HEK293 (cell line): ENCODE measurements at regions not wholly inside any gene's neighbourhood (a gene's known extent, or its start where the extent isn't known, plus 50 kb on each side); places are given as distances from the start of the nearest gene placed in this dataset.

Experiments
- CTCF ChIA-PET: fragments of 350-600 bp; formaldehyde crosslinking; extraction: SDS; loops from one replicate; lab custom pipeline; 2021; ENCODE audit warnings: antibody characterized with exemption; lab: Yijun Ruan, JAX
- POLR2A ChIA-PET: fragments of 300-600 bp; formaldehyde crosslinking; extraction: SDS; loops from one replicate; lab custom pipeline; 2020; ENCODE audit warnings: antibody characterized with exemption, inconsistent platforms; lab: Yijun Ruan, JAX
- H3K27ac ChIP-seq: fragments of 200-500 bp; sonication (Bioruptor generic); 2 replicates; pipeline ENCODE4 v1.5.1; 2014; ENCODE audit warnings: low read depth, low read length, control low read depth, inconsistent platforms; ENCODE audit errors: extremely low read depth
- H3K36me3 ChIP-seq, 2 experiments: fragments of 200-500 bp in 1 of 2; sonication (Bioruptor generic) in 1 of 2; 1 replicate in 1 of 2; 2 replicates in 1 of 2; pipeline ENCODE4 v1.5.1; 2014 to 2017; ENCODE audit warnings: inconsistent platforms in 2 of 2, low read length in 2 of 2; ENCODE audit not compliant: control insufficient read depth in 2 of 2, insufficient read depth in 1 of 2
- H3K4me1 ChIP-seq: fragments of 200-500 bp; sonication (Bioruptor generic); 2 replicates; pipeline ENCODE4 v1.5.1; 2014; ENCODE audit warnings: mild to moderate bottlenecking, low read length, inconsistent platforms; ENCODE audit not compliant: control insufficient read depth, insufficient read depth
- H3K4me3 ChIP-seq: 2 replicates; pipeline ENCODE4 v1.5.1; 2011; ENCODE audit warnings: low read depth, mild to moderate bottlenecking, control low read depth, low read length, moderate library complexity
- H3K9me3 ChIP-seq: fragments of 200-500 bp; sonication (Bioruptor generic); 2 replicates; pipeline ENCODE4 v1.5.1; 2014; ENCODE audit warnings: low read depth, low read length, inconsistent platforms; ENCODE audit not compliant: control insufficient read depth, insufficient read depth
- BCL6B ChIP-seq: fragments of 450-650 bp; formaldehyde crosslinking; IDR thresholded peaks from 2 replicates; pipeline ENCODE4 v1.5.1; 2017; ENCODE audit warnings: missing biosample characterization, missing genetic modification characterization
- FEZF1 ChIP-seq: fragments of 450-650 bp; formaldehyde crosslinking; IDR thresholded peaks from 2 replicates; pipeline ENCODE4 v1.5.1; 2016; ENCODE audit warnings: missing biosample characterization, missing genetic modification characterization
- GLI4 ChIP-seq: fragments of 450-650 bp; formaldehyde crosslinking; IDR thresholded peaks from 2 replicates; pipeline ENCODE4 v1.5.1; 2016; ENCODE audit warnings: missing biosample characterization, missing genetic modification characterization
- GLIS1 ChIP-seq: fragments of 450-650 bp; formaldehyde crosslinking; IDR thresholded peaks from 2 replicates; pipeline ENCODE4 v1.5.1; 2016; ENCODE audit warnings: missing biosample characterization, missing genetic modification characterization
- HOXD13 ChIP-seq: sonication (generic); formaldehyde crosslinking; IDR thresholded peaks from 2 replicates; pipeline ENCODE4 v1.8.0; 2022; ENCODE audit warnings: missing genetic modification reagents, borderline replicate concordance
- PRDM1 ChIP-seq: fragments of 450-650 bp; formaldehyde crosslinking; IDR thresholded peaks from 2 replicates; pipeline ENCODE4; 2016; ENCODE audit warnings: missing biosample characterization, missing genetic modification characterization
- REPIN1 ChIP-seq: fragments of 450-650 bp; formaldehyde crosslinking; IDR thresholded peaks from 2 replicates; pipeline ENCODE4 v1.5.1; 2017; ENCODE audit warnings: missing biosample characterization, missing genetic modification characterization, low read depth
- ZNF184 ChIP-seq: fragments of 450-650 bp; IDR thresholded peaks from 2 replicates; pipeline ENCODE4 v1.5.1; 2018; ENCODE audit warnings: missing biosample characterization, mild to moderate bottlenecking, missing genetic modification characterization
- ZNF202 ChIP-seq: fragments of 450-650 bp; formaldehyde crosslinking; IDR thresholded peaks from 2 replicates; pipeline ENCODE4 v1.5.1; 2016; ENCODE audit warnings: missing biosample characterization, missing genetic modification characterization, borderline replicate concordance
- ZNF239 ChIP-seq: fragments of 450-650 bp; formaldehyde crosslinking; IDR thresholded peaks from 2 replicates; pipeline ENCODE4 v1.5.1; 2016; ENCODE audit warnings: missing biosample characterization, missing genetic modification characterization
- ZNF391 ChIP-seq: fragments of 450-650 bp; formaldehyde crosslinking; IDR thresholded peaks from 2 replicates; pipeline ENCODE4 v1.5.1; 2016; ENCODE audit warnings: low read depth, missing biosample characterization, missing genetic modification characterization, borderline replicate concordance
- ZNF433 ChIP-seq: fragments of 450-650 bp; formaldehyde crosslinking; IDR thresholded peaks from 2 replicates; pipeline ENCODE4 v1.5.1; 2016; ENCODE audit warnings: missing biosample characterization, missing genetic modification characterization, low read depth
- ZNF521 ChIP-seq: fragments of 450-650 bp; formaldehyde crosslinking; IDR thresholded peaks from 2 replicates; pipeline ENCODE4 v1.5.1; 2017; ENCODE audit warnings: missing biosample characterization, mild to moderate bottlenecking, missing genetic modification characterization
- ZNF530 ChIP-seq: fragments of 450-650 bp; formaldehyde crosslinking; IDR thresholded peaks from 2 replicates; pipeline ENCODE4 v1.5.1; 2016; ENCODE audit warnings: low read depth, missing biosample characterization, missing genetic modification characterization
- ZNF560 ChIP-seq: fragments of 450-650 bp; formaldehyde crosslinking; IDR thresholded peaks from 2 replicates; pipeline ENCODE4 v1.5.1; 2017; ENCODE audit warnings: missing biosample characterization, missing genetic modification characterization, borderline replicate concordance
- ZNF626 ChIP-seq: fragments of 450-650 bp; sonication (Bioruptor Pico); formaldehyde crosslinking; IDR thresholded peaks from 2 replicates; pipeline ENCODE4 v1.5.1; 2018; ENCODE audit warnings: missing biosample characterization, missing genetic modification characterization, inconsistent platforms
- ZNF76 ChIP-seq: fragments of 450-650 bp; formaldehyde crosslinking; IDR thresholded peaks from 2 replicates; pipeline ENCODE4; 2016; ENCODE audit warnings: low read depth, missing biosample characterization, missing genetic modification characterization, borderline replicate concordance
- ZNF777 ChIP-seq: fragments of 450-650 bp; formaldehyde crosslinking; IDR thresholded peaks from 2 replicates; pipeline ENCODE4 v1.5.1; 2017; ENCODE audit warnings: missing biosample characterization, missing genetic modification characterization, borderline replicate concordance
- ZNF837 ChIP-seq: fragments of 450-650 bp; formaldehyde crosslinking; IDR thresholded peaks from 2 replicates; pipeline ENCODE4 v1.5.1; 2016; ENCODE audit warnings: missing biosample characterization, missing genetic modification characterization
- ZNF843 ChIP-seq: fragments of 450-650 bp; formaldehyde crosslinking; IDR thresholded peaks from 2 replicates; pipeline ENCODE4 v1.5.1; 2016; ENCODE audit warnings: missing biosample characterization, missing genetic modification characterization
- ZSCAN16 ChIP-seq: fragments of 450-650 bp; formaldehyde crosslinking; IDR thresholded peaks from 2 replicates; pipeline ENCODE4 v1.5.1; 2016; ENCODE audit warnings: missing biosample characterization, missing genetic modification characterization
- ZSCAN5A ChIP-seq: fragments of 450-650 bp; formaldehyde crosslinking; IDR thresholded peaks from 2 replicates; pipeline ENCODE4 v1.5.1; 2016; ENCODE audit warnings: missing biosample characterization, missing genetic modification characterization
- TF ChIP-seq, protein P1 (sequence below): fragments of 450-650 bp; formaldehyde crosslinking; IDR thresholded peaks from 2 replicates; pipeline ENCODE4 v1.5.1; 2016; ENCODE audit warnings: missing biosample characterization, missing genetic modification characterization, borderline replicate concordance
- TF ChIP-seq, protein P2 (sequence below): fragments of 450-650 bp; formaldehyde crosslinking; IDR thresholded peaks from 2 replicates; pipeline ENCODE4 v1.5.1; 2016; ENCODE audit warnings: missing biosample characterization, missing genetic modification characterization

GRCh38 chr9:87167161-87167560 is 219.9 kb upstream of the GAS1 start:
- no peak for TF ChIP-seq ZNF777 (tag by site-specific recombination)
- no peak for TF ChIP-seq PRDM1
- TF ChIP-seq ZNF184 (tag by site-specific recombination): no peak
- TF ChIP-seq, protein P1, sequence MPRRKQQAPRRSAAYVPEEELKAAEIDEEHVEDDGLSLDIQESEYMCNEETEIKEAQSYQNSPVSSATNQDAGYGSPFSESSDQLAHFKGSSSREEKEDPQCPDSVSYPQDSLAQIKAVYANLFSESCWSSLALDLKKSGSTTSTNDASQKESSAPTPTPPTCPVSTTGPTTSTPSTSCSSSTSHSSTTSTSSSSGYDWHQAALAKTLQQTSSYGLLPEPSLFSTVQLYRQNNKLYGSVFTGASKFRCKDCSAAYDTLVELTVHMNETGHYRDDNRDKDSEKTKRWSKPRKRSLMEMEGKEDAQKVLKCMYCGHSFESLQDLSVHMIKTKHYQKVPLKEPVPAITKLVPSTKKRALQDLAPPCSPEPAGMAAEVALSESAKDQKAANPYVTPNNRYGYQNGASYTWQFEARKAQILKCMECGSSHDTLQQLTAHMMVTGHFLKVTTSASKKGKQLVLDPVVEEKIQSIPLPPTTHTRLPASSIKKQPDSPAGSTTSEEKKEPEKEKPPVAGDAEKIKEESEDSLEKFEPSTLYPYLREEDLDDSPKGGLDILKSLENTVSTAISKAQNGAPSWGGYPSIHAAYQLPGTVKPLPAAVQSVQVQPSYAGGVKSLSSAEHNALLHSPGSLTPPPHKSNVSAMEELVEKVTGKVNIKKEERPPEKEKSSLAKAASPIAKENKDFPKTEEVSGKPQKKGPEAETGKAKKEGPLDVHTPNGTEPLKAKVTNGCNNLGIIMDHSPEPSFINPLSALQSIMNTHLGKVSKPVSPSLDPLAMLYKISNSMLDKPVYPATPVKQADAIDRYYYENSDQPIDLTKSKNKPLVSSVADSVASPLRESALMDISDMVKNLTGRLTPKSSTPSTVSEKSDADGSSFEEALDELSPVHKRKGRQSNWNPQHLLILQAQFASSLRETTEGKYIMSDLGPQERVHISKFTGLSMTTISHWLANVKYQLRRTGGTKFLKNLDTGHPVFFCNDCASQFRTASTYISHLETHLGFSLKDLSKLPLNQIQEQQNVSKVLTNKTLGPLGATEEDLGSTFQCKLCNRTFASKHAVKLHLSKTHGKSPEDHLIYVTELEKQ: no peak
- TF ChIP-seq ZNF843 (tag by site-specific recombination): no peak
- no peak for TF ChIP-seq ZNF521
- TF ChIP-seq ZNF837 (tag by site-specific recombination): no peak
- no peak for TF ChIP-seq ZNF626 (tag by site-specific recombination)
- no peak for TF ChIP-seq ZNF560 (tag by site-specific recombination)
- TF ChIP-seq BCL6B (tag by site-specific recombination): no peak
- TF ChIP-seq ZNF433: no peak
- TF ChIP-seq, all 188 proteins: peak for 0
- Histone ChIP-seq H3K9me3 (no peaks in the 10 kb centered on the region), H3K36me3 (no peaks in the 10 kb centered on the region), H3K4me3 (no peak overlapping the region), H3K4me1 (no peaks in the 10 kb centered on the region), H3K27ac (no peak overlapping the region)
- CTCF ChIA-PET: interaction anchor here (0.7 kb wide), 1 partner anchor 529 kb away, joined by 3 read pairs; no protein-coding TSS in a partner anchor
- POLR2A ChIA-PET: no interaction called here

DNA sequence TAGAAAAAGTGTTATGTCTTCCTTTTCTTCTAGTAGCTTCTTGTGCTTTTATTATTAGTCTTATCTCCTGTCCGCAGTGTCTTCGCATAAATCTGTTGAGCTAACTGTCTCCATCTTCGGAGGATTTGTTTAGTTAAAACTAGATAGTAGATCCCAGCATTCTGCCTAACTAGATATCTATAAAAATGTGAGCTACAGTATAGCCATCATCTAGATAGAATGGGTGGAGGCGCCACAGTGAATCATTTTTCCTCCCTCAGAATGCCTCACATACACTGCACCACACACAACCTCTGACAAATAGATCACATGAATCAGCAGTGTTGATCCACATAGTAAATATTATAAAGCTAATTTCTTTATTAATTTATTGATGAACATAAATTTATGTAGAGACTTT is 220.3 kb upstream of the GAS1 start:
- TF ChIP-seq ZNF202 (tag by site-specific recombination) (no peak), ZSCAN5A (tag by site-specific recombination) (no peak), GLI4 (tag by site-specific recombination) (no peak), ZNF239 (tag by site-specific recombination) (no peak), REPIN1 (tag by site-specific recombination) (no peak), ZNF76 (tag by site-specific recombination) (no peak), ZSCAN16 (no peak), HOXD13 (CRISPR knock-in tag) (no peak), PRDM1 (no peak), FEZF1 (tag by site-specific recombination) (no peak), ZNF530 (tag by site-specific recombination) (no peak), GLIS1 (tag by site-specific recombination) (no peak), ZNF777 (tag by site-specific recombination) (no peak), ZNF391 (tag by site-specific recombination) (no peak), ZNF837 (tag by site-specific recombination) (no peak)
- TF ChIP-seq, protein P2, sequence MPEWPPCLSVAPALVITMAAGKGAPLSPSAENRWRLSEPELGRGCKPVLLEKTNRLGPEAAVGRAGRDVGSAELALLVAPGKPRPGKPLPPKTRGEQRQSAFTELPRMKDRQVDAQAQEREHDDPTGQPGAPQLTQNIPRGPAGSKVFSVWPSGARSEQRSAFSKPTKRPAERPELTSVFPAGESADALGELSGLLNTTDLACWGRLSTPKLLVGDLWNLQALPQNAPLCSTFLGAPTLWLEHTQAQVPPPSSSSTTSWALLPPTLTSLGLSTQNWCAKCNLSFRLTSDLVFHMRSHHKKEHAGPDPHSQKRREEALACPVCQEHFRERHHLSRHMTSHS (tag by site-specific recombination): no peak
- POLR2A ChIA-PET: no interaction called here
- CTCF ChIA-PET: interaction anchor here (0.6 to 1.7 kb wide), 3 partner anchors 12 to 874 kb away, joined by 3 to 8 read pairs (median 4); no protein-coding TSS in a partner anchor

More for the DNA sequence above, 220.3 kb upstream of the GAS1 start:
- Histone ChIP-seq H3K4me1 (no peaks in the 10 kb centered on the region), H3K4me3 (no peak overlapping the region), H3K36me3 (no peaks in the 10 kb centered on the region), H3K27ac (no peak overlapping the region), H3K9me3 (no peaks in the 10 kb centered on the region)
